ENCODE measurements at regions not wholly inside any gene's neighbourhood (a gene's known extent, or its start where the extent isn't known, plus 50 kb on each side); places are given as distances from the start of the nearest gene placed in this dataset.

GRCh38 chr1:106480629-106481028 lies 575.8 kb upstream of the PRMT6 start:
- DNase-seq: no peak

- no peak for DNase-seq
Measured at GRCh38 chr1:106492880-106493279, 563.6 kb upstream of the PRMT6 start.

GRCh38 chr1:106494646-106495045 lies 561.8 kb upstream of the PRMT6 start:
- DNase-seq: no peak

GRCh38 chr1:106498238-106498637 lies 558.2 kb upstream of the PRMT6 start:
- no peak for DNase-seq

GRCh38 chr1:106502659-106503058 lies 553.8 kb upstream of the PRMT6 start:
- no peak for DNase-seq

DNA sequence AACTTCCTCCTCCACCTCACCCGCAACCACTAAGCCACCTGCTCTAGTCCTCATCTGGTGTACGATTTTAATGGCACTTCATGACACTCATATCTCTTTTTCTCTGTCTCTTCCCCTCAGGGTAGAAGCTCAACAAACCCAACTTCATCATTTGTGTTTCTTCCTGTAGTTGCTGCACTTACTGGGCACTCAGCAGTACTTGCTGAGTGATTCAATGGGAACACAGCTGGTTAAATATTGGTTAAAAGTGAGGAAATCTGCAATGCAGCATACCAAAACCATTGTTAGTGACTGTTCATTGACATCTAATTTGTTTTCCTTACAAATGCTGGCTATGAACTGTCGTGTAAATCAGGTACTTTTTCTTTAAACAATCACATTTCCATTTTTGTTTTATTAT lies 541.1 kb upstream of the PRMT6 start:
- no peak for DNase-seq

- no peak for DNase-seq
Measured at GRCh38 chr1:106517224-106517623, 539.2 kb upstream of the PRMT6 start.

- DNase-seq: no peak
Measured at GRCh38 chr1:106523497-106523896, 533.0 kb upstream of the PRMT6 start.

DNA sequence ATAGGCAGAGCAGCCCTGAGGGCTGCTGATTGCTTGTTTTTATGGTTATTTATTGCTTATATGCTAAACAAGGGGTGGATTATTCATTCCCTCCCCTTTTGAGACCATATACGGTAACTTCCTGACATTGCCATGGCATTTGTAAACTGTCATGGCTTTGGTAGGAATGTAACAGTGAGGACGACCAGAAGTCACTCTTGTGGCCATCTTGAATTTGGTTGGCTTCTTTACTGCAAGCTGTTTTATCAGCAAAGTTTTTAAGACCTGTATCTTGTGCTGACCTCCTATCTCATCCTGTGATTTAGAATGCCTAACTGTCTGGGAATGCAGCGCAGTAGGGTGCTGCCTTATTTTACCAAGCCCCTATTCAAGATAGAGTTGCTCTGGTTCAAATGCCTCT lies 531.8 kb upstream of the PRMT6 start:
- DNase-seq: no peak

DNA sequence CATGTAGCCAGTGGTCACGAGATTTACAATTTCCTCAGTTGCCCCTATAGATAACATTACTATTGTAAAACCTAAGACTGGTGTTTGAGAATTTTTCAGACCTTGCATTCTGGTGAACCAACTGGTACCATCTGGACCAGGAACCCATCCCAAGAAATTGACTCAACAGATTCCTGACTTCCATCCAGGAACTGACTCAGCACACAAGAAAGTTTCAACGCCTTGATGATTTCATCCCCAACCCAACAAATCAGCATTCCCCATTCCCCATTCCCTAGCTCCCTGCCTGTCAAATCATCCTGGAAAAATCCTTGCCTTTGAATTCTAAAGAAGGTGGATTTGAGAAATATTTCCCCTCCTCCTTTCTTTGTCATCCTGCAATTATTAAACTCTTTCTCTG lies 529.8 kb upstream of the PRMT6 start:
- no peak for DNase-seq

GRCh38 chr1:106534612-106535011 lies 521.9 kb upstream of the PRMT6 start:
- no peak for DNase-seq

DNA sequence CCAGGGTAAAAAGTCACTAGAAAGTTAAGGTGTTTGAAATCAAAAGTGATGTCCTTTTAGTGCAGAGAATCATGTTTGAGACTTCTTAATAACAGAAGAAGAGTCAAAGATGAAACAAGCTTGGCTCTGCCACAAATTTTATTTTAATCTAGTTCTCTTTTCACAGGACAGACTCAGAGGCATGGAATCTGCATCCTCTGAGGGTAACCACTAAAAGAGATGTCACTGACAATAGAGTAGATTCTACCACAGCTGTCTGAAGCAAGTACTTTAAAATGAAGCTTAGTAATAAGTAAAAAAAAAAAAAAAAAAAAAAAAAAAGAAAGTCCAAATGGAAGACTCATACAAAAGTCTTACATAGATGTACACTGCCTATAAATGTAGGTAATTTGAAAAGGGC lies 519.7 kb upstream of the PRMT6 start:
- DNase-seq: no peak

DNA sequence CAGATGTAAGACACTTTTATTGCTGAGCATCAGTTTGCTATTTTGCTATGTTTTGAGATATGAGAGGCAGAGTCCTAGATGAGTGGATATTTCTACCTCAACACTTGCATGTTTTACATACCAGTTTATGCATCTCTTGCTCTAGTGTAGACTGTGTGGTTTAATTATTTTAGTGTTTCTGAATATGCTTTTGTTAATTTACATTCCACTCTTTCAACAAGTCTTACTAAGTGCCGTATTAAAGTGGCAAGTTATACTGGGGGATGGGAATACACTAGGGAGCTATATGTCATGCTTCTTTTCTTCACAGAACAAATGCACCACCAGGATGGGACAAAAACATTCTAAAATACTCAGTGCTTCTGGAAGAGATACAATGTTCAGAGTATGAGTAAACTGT lies 507.7 kb upstream of the PRMT6 start:
- no peak for DNase-seq

DNA sequence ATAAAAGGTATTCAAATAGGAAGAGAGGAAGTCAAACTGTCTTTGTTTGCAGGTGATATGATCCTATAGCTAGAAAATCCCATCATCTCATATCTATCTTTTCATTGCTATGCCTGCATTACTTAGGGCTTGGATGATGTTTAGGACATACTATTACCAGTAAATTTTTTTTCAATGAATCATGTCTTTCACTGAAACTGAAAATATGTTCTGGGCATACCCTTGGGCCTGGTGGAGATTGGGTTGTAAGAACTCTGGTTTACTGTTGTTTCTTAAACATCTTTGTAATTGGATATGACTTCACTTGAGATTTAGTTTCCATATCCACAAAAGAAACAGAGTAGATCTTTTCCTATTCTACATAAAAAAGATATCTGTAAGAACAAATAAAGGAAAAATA lies 502.2 kb upstream of the PRMT6 start:
- DNase-seq: no peak

DNA sequence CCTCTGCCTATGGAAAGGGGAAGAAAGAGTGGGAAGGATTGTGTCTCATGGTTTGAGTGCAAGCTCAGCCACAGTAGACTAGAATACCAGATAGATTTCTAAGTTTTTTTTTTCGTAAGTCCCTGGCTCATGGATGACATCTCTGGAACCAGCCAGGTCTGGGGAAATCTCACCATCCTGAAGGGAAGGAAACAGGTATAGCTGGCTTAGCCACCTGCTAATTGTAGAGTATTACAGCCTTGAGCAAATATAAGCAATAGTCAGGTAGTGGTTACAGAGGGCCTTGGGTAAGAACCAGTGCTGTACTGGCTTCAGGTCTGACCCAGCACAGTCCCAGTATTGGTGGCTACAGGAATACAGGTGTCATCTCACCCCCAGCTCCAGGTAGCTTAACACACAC lies 500.9 kb upstream of the PRMT6 start:
- no peak for DNase-seq

DNA sequence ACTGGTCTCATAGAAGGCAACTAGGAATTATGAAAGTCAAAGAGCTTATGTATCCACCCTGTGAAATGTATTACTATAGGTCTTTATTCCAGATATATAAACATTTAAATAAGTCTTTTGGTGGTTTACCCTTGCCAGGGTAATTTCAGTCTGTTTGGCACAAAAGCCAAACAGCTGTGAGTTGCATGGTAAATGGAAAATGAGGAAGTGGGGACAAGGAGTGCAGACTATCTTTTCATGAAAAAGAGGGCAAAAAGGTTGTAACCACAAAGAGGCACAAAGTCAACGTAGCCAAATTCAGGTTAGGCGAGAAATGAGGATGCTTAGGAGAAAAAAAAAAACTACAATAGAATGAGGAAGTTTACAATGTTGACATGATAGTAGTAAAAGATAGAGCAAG lies 492.3 kb upstream of the PRMT6 start:
- no peak for DNase-seq

GRCh38 chr1:106568201-106568974 lies 488.1 kb upstream of the PRMT6 start:
- DNase-seq: no peak

GRCh38 chr1:106571109-106571508 lies 485.4 kb upstream of the PRMT6 start:
- no peak for DNase-seq

DNA sequence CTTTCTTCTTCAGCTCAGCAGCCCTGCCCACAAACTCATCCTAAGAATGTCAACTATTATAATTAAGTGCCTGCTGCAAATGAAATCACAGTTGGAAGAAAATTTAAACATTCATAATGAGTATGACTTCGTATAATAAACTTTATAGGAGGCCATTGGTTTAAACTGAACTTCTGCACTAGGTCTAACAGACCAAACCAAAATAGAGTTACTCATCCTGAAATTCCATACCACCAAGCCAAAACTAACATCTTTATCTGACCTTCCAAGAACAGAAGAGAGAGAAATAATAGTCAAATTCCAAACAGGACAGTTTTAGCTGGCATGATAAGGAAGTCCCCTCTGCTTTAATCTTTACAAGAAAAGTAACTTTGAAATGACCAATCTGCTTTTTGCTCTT lies 472.4 kb upstream of the PRMT6 start:
- DNase-seq: no peak

DNA sequence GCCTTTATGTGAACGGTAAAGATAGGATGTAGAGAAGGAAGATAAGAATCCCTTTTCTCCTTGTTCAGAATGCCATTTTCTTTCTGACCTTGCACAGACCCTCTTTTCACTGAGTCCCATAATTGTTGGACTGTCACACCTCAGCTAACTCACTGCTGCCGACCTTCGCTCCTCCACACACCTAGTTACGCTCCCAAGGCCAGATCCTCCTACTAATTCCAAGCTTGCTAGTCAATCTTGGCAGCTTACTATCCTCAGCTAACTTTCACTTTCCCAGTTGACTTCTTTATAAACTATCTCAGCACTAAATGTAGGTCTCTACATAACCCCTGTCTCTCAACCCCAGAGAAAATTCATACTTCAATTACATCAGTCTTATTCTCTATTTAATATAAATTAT lies 471.8 kb upstream of the PRMT6 start:
- DNase-seq: no peak

DNA sequence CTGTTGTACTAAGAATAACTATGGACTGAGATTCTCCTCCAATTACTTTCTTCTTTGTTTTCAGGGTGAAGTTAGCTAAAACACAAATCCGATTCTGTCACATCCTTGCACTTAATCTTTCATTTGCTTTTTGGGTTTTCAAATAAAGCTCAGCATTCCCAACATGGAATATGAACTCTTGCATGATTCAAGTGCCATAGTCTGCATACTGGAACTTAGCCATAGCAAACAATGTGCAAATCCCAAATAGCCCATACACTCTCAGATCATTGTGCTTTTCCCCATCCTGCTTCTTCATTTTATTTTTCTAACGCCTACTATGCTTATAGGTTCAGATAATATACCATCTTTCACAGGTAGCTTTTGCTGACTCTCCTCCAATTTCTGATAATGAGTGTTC lies 455.8 kb upstream of the PRMT6 start:
- DNase-seq: no peak

DNA sequence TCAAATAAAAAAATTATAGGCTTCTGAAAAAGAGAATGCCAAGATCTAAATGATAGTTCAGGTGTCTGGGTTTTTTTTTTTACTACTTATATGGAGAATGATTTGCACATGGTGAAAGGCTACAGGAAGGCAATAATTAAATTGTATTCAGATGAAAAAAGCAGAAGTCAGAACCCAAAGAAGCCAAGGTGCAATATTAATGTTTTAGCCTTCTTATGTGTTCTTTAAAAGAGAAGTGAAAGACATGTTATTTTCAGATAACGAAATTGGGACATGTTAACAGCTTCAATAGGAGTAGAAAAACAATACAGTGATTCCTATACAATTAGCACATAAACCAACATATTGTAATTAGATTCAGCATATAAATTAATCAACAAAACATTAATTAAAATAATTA lies 452.9 kb upstream of the PRMT6 start:
- DNase-seq: no peak

- no peak for DNase-seq
Measured at GRCh38 chr1:106608841-106609240, 447.6 kb upstream of the PRMT6 start.

DNA sequence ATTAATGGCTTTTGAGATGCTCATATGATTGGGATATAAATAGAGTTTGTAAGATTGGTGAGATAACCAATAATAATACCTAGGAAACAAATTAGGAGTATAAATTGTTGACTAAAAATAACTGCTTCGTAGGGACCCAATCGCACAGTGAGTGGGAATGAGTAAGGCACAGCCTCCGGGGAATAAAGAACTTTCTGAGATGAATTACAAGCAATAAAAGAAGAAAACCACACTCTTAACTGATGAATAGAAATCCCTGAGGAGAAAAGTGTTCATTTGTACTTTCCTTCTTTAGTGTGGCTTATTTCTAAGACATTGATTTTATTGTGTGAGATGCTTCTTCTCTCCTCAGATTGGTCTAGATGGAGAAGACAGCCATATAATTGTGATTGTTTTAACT lies 443.4 kb upstream of the PRMT6 start:
- DNase-seq: no peak

DNA sequence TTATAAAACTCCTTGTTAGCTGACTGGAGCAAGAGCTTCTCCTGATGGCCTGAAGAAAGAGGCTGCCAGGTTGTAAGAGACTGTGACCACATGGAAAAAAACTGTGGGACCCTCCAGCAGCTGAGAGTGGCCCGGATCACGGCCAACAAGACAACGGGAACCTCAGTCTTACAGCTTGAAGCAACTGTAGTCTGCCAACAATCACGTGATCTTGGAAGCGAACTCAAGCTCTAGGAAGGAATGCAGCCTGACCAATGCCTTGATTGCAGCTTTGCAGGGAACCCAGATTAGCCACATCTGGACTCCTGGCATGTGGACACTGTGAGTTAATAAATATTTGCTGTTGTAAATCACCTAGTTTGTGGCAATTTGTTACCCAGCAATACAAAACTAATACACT lies 442.6 kb upstream of the PRMT6 start:
- DNase-seq: no peak
